AG10803 (cell line): ENCODE measurements at regions not wholly inside any gene's neighbourhood (a gene's known extent, or its start where the extent isn't known, plus 50 kb on each side); places are given as distances from the start of the nearest gene placed in this dataset.

Source experiments
- DNase-seq: peaks from one replicate; pipeline ENCODE4 v3.0.0; 2010; ENCODE audit warnings: low read depth
- H3K4me3 ChIP-seq: 2 replicates; pipeline ENCODE4 v1.5.1; 2011; ENCODE audit warnings: mild to moderate bottlenecking, low read length, control low read depth
- TF ChIP-seq, protein P1 (sequence below): conservative IDR thresholded peaks from 2 replicates; pipeline ENCODE4 v1.5.1; 2011; ENCODE audit warnings: mild to moderate bottlenecking, low read length, control low read depth, inconsistent platforms

DNA sequence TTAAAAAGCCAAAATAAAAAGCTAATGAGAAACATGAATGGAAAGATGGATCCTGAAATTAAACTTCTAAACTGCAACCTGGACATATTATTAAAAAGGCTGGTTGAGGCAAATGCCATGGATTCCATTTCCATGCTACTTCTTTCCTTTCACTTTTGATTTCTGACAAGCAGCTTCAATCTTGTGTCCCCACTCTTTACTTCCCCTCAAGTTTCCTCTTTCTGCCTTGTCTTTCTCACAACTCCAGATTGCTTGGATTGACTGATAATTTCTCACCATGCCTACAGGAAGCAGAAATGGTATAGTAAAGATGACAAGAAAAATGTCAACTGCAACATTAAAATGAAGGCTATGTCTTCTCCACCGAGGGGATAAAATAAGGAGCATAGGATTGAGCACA, 1136.7 kb downstream of the TUSC7 start:
- TF ChIP-seq, protein P1, sequence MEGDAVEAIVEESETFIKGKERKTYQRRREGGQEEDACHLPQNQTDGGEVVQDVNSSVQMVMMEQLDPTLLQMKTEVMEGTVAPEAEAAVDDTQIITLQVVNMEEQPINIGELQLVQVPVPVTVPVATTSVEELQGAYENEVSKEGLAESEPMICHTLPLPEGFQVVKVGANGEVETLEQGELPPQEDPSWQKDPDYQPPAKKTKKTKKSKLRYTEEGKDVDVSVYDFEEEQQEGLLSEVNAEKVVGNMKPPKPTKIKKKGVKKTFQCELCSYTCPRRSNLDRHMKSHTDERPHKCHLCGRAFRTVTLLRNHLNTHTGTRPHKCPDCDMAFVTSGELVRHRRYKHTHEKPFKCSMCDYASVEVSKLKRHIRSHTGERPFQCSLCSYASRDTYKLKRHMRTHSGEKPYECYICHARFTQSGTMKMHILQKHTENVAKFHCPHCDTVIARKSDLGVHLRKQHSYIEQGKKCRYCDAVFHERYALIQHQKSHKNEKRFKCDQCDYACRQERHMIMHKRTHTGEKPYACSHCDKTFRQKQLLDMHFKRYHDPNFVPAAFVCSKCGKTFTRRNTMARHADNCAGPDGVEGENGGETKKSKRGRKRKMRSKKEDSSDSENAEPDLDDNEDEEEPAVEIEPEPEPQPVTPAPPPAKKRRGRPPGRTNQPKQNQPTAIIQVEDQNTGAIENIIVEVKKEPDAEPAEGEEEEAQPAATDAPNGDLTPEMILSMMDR, result no peak
- no peak for DNase-seq
- no peak overlapping the region for H3K4me3 ChIP-seq

DNA sequence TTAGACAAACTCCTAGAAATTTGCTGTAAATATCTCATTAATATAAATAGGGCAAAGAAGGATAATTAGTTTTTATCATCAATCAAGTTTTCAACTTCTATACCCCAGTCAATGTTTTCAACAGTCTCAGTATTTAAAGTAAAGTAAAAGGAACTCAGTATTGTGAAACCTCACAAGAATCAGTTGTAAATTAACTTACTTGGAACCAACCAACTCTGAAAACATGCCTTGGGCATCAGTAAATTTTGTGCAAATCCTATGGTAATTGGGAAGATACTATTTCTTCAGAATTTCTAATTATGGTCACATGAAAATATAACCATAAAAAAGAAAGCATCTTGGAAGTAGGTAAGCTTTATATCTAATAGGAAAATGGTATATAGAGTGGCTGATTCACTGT, 1139.0 kb downstream of the TUSC7 start:
- no peak for DNase-seq
- TF ChIP-seq, protein P1, result no peak
- H3K4me3 ChIP-seq, result no peak overlapping the region

DNA sequence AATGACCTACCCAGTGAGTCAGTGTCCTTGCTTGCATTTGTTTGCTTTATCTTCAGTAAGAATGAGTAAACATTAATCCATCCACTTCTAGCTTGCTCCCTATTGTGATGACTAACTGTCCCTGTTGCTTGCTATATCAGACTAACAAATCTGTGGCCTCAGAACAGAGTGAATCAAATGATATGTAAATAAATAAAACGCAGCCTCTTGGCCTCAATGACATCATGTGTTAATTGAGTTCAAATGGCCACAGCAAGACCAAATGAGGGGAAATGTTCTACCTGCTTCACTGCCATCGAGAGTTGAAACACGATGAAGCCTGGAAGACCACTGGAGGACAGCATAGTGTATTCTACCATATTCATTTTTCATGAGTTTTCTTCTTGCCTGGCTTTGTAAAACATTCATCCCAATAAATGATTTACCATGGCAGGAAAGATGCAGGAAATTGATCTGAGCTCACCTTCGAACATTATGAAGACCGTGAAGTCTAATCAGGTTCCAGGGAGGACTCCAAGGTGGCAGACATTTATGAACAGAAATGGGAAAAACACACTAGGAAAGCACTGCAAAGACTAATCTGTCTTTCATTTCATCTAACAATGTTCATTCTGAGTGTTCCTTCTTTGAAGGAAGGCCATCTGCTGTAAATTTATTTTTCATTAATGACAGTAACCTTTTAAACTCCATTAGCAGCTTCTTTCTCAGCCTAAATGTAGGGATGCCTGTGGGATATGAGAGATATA, 1144.5 kb downstream of the TUSC7 start:
- TF ChIP-seq, protein P1, result no peak
- DNase-seq, result peak; percentile 2
- H3K4me3 ChIP-seq, result no peak overlapping the region

DNA sequence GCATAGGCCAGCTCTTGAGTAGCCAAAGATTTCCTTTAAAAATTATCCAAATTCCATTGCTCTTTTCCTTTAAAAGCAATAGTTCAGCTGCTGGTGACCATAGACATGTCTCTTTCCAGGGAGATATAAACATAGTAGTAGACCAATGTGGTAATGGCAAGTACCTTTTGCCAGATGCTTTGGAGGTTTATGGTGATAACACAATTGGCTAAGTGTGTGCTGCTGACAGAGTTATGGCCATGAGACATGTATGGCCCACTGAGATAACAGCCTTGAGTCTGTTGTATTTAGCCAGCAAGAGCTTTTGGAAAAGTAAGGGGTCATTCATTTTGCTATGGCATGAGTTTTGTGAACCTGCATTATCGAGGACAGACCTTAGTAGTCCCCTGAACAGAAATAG, 1146.8 kb downstream of the TUSC7 start:
- no peak overlapping the region for H3K4me3 ChIP-seq
- TF ChIP-seq, protein P1, result no peak
- no peak for DNase-seq

DNA sequence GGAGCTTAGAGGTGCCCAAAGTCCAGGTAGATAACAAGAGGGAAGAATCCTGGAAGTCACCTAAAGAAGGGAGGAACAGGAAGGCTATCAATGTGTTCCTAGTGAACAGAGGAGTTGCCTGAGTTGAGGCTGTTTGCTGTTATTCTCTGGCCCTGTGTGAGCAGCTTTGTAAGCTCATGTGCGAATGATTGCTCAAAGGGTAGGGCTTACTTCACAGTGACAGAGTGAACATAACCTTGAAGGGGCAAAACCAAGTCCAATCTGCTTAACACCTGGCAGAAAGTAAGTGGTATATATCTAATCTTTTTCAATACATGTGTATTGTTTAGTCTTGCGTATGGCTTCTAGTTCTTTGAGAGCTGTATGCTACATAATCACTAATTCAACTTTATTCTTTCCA, 1153.6 kb downstream of the TUSC7 start:
- TF ChIP-seq, protein P1, result no peak
- H3K4me3 ChIP-seq, result no peak overlapping the region
- no peak for DNase-seq

DNA sequence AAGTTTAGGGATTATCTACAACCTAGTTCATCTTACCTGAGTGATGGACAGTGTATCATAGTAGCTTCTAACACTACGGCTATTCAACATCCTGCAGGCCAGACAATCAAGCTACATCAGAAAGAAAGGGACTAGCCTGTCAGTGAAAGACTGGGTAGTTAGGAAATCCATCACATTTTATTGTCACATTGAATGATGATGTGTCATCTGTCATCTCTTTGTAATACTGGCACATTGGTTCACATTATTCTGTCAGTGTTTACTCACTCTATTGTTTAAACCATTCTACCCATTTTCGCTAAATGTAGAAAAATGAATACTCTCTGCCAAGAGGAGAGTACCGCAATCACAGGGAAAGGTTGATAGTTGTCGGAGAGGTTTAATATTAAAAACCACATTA, 1155.8 kb downstream of the TUSC7 start:
- no peak overlapping the region for H3K4me3 ChIP-seq
- no peak for DNase-seq
- TF ChIP-seq, protein P1, result no peak

DNA sequence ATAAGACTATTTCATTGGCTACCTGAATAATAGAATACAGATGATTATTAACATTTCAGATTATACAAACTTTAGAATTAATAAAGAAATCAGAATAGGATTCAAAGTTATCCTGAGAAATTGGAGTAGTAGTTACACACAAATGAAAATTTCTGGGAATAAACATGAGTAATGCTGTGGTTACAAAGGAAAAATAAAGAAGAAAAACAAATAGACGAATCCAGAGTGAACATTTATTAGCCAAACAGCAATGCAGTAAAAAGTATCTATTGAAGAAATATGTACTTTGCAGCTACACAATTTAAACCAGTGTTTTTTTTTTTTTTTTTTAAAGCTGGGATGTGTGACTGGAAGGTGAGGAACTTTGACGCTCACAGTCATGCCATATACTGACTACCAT, 1159.2 kb downstream of the TUSC7 start:
- no peak for DNase-seq
- no peak overlapping the region for H3K4me3 ChIP-seq
- TF ChIP-seq, protein P1, result no peak
